Upper lobe of left lung (tissue), 4 donors: ENCODE measurements at regions not wholly inside any gene's neighbourhood (a gene's known extent, or its start where the extent isn't known, plus 50 kb on each side); places are given as distances from the start of the nearest gene placed in this dataset.

Experiments used
- POLR2A ChIP-seq, 4 donors: fragments of 450-650 bp; IDR thresholded peaks; one replicate each; pipeline ENCODE4 v1.5.1; 2016 to 2017; ENCODE audit warnings: antibody characterized with exemption in 4 of 4, mild to moderate bottlenecking in 2 of 4
- POLR2AphosphoS5 ChIP-seq, 2 donors: sonication (generic); formaldehyde crosslinking; IDR thresholded peaks; one replicate each; pipeline ENCODE4 v1.5.1; 2017; ENCODE audit warnings: antibody characterized with exemption in 2 of 2
- TF ChIP-seq, protein P1 (sequence below), 6 experiments: fragments of 450-650 bp in 4 of 6; fragments of 200-600 bp in 2 of 6; sonication (generic) in 2 of 6; IDR thresholded peaks; one replicate each; pipeline ENCODE4 v1.5.1; 2016 to 2019; ENCODE audit warnings: antibody characterized with exemption in 6 of 6

GRCh38 chr17:79356839-79357447 lies 253.9 kb downstream of the RBFOX3 start:
- TF ChIP-seq, protein P1, sequence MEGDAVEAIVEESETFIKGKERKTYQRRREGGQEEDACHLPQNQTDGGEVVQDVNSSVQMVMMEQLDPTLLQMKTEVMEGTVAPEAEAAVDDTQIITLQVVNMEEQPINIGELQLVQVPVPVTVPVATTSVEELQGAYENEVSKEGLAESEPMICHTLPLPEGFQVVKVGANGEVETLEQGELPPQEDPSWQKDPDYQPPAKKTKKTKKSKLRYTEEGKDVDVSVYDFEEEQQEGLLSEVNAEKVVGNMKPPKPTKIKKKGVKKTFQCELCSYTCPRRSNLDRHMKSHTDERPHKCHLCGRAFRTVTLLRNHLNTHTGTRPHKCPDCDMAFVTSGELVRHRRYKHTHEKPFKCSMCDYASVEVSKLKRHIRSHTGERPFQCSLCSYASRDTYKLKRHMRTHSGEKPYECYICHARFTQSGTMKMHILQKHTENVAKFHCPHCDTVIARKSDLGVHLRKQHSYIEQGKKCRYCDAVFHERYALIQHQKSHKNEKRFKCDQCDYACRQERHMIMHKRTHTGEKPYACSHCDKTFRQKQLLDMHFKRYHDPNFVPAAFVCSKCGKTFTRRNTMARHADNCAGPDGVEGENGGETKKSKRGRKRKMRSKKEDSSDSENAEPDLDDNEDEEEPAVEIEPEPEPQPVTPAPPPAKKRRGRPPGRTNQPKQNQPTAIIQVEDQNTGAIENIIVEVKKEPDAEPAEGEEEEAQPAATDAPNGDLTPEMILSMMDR (IDR thresholded peaks at IDR 0.05), result no peak
- TF ChIP-seq POLR2AphosphoS5 (IDR thresholded peaks at IDR 0.05) (no peak), POLR2A (IDR thresholded peaks at IDR 0.05) (no peak)
